ENCODE measurements at regions not wholly inside any gene's neighbourhood (a gene's known extent, or its start where the extent isn't known, plus 50 kb on each side); places are given as distances from the start of the nearest gene placed in this dataset.
"Not testable (repeated sequence)": the region's sequence is repeated elsewhere in the genome, so short reads cannot be mapped to it uniquely, and the experiment has no call there.

- H3K36me3 ChIP-seq (ENCODE audit: control insufficient read depth, insufficient read depth, low read length); H3K4me3 ChIP-seq (ENCODE audit: low read depth, low read length); H3K36me3 Mint-ChIP-seq (ENCODE audit: insufficient read depth, unreplicated experiment); H3K4me3 Mint-ChIP-seq (ENCODE audit: unreplicated experiment); BruUV-seq (replicated peaks); DNase-seq; H3K27me3 Mint-ChIP-seq (ENCODE audit: insufficient read depth, unreplicated experiment); H3K4me1 Mint-ChIP-seq (ENCODE audit: low read depth, unreplicated experiment); POLR2A ChIA-PET; H3K27me3 ChIP-seq (replicated peaks; ENCODE audit: control insufficient read depth, insufficient read depth, low read length); H3K9me3 Mint-ChIP-seq (ENCODE audit: unreplicated experiment); H3K27ac Mint-ChIP-seq (ENCODE audit: unreplicated experiment); H3K4me1 ChIP-seq: not testable (repeated sequence)
- H3K9me3 ChIP-seq: peaks cover 14% of the 10 kb centered on the region; the same call in 1 of the 2 replicates
- intact Hi-C loops (cut with micrococcal nuclease; ENCODE audit: unreplicated experiment): loop anchor here (10.0 kb wide), 1 partner anchor 129 kb away; no protein-coding TSS in a partner anchor
- CTCF ChIA-PET: interaction anchor here (0.7 kb wide), 1 partner anchor 10 kb away, joined by 5 read pairs; no protein-coding TSS in a partner anchor
Measured at GRCh38 chr15:20275373-20275967, 266.1 kb downstream of the GOLGA6L6 start.

GRCh38 chr15:20272422-20273184, 269.0 kb downstream of the GOLGA6L6 start:
- intact Hi-C loops (cut with micrococcal nuclease; ENCODE audit: unreplicated experiment): loop anchor here (10.0 kb wide), 1 partner anchor 132 kb away; no protein-coding TSS in a partner anchor
- Mint-ChIP-seq H3K27ac (ENCODE audit: unreplicated experiment) (no peak overlapping the region), H3K36me3 (ENCODE audit: insufficient read depth, unreplicated experiment) (no peaks in the 10 kb centered on the region), H3K4me3 (ENCODE audit: unreplicated experiment) (no peak overlapping the region), H3K27me3 (ENCODE audit: insufficient read depth, unreplicated experiment) (no peaks in the 10 kb centered on the region), H3K4me1 (ENCODE audit: low read depth, unreplicated experiment) (no peaks in the 10 kb centered on the region), H3K9me3 (ENCODE audit: unreplicated experiment) (no peaks in the 10 kb centered on the region)
- no peak for TF ChIP-seq CTCF (IDR thresholded peaks at IDR 0.05; ENCODE audit: insufficient read depth in 1 of 2, low read depth in 1 of 2, low read length in 1 of 2, severe bottlenecking in 1 of 2, unreplicated experiment in 1 of 2)
- H3K27me3 ChIP-seq (replicated peaks; ENCODE audit: control insufficient read depth, insufficient read depth, low read length): no peaks in the 10 kb centered on the region
- no TSS peak for BruUV-seq (replicated peaks)
- no peak for DNase-seq
- H3K4me3 ChIP-seq (ENCODE audit: low read depth, low read length): no peak overlapping the region
- ChIA-PET POLR2A (no interaction called here), CTCF (no interaction called here)
- no peaks in the 10 kb centered on the region for H3K4me1 ChIP-seq
- no peaks in the 10 kb centered on the region for H3K36me3 ChIP-seq (ENCODE audit: control insufficient read depth, insufficient read depth, low read length)
- peaks cover 9% of the 10 kb centered on the region; the same call in 1 of the 2 replicates for H3K9me3 ChIP-seq

DNA sequence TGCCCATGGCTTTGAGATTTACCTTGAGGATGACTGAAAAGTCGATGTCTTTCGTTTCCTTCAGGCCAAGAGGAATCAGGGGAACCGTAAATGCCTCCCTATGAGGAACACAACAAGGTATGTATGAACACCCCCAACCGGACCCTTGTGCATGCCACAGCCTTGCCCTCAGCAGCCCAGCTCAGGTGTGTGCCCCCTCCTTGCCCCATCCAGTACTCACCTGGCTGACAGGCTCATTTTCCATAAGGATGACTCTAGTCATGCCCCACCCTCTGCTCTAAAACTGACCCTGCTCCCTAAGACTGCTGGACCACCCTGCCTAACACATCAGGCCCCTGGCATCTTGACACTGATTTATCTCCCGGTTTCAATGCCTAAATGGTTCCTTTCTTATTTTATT, 270.0 kb downstream of the GOLGA6L6 start:
- Histone ChIP-seq H3K36me3 (ENCODE audit: control insufficient read depth, insufficient read depth, low read length) (no peaks in the 10 kb centered on the region), H3K4me3 (ENCODE audit: low read depth, low read length) (no peak overlapping the region), H3K27me3 (replicated peaks; ENCODE audit: control insufficient read depth, insufficient read depth, low read length) (no peaks in the 10 kb centered on the region), H3K9me3 (peaks cover 6% of the 10 kb centered on the region; the same call in 1 of the 2 replicates), H3K4me1 (no peaks in the 10 kb centered on the region)
- Mint-ChIP-seq H3K4me1 (ENCODE audit: low read depth, unreplicated experiment) (no peaks in the 10 kb centered on the region), H3K9me3 (ENCODE audit: unreplicated experiment) (no peaks in the 10 kb centered on the region), H3K27ac (ENCODE audit: unreplicated experiment) (no peak overlapping the region), H3K4me3 (ENCODE audit: unreplicated experiment) (no peak overlapping the region), H3K27me3 (ENCODE audit: insufficient read depth, unreplicated experiment) (no peaks in the 10 kb centered on the region), H3K36me3 (ENCODE audit: insufficient read depth, unreplicated experiment) (no peaks in the 10 kb centered on the region)
- ChIA-PET CTCF (no interaction called here), POLR2A (no interaction called here)
- no TSS peak for BruUV-seq (replicated peaks)
- no peak for TF ChIP-seq CTCF (IDR thresholded peaks at IDR 0.05; ENCODE audit: insufficient read depth in 1 of 2, low read depth in 1 of 2, low read length in 1 of 2, severe bottlenecking in 1 of 2, unreplicated experiment in 1 of 2)
- no peak for DNase-seq
- intact Hi-C loops (cut with micrococcal nuclease; ENCODE audit: unreplicated experiment): loop anchor here (10.0 kb wide), 1 partner anchor 133 kb away; no protein-coding TSS in a partner anchor

- CTCF ChIA-PET; H3K4me3 ChIP-seq (ENCODE audit: low read depth, low read length); H3K9me3 ChIP-seq; H3K36me3 ChIP-seq (ENCODE audit: control insufficient read depth, insufficient read depth, low read length); H3K36me3 Mint-ChIP-seq (ENCODE audit: insufficient read depth, unreplicated experiment); H3K27ac Mint-ChIP-seq (ENCODE audit: unreplicated experiment); POLR2A ChIA-PET; H3K27me3 Mint-ChIP-seq (ENCODE audit: insufficient read depth, unreplicated experiment); H3K4me3 Mint-ChIP-seq (ENCODE audit: unreplicated experiment); H3K9me3 Mint-ChIP-seq (ENCODE audit: unreplicated experiment); H3K27me3 ChIP-seq (replicated peaks; ENCODE audit: control insufficient read depth, insufficient read depth, low read length); BruUV-seq (replicated peaks); DNase-seq; H3K4me1 Mint-ChIP-seq (ENCODE audit: low read depth, unreplicated experiment); H3K4me1 ChIP-seq: not testable (repeated sequence)
- intact Hi-C loops (cut with micrococcal nuclease; ENCODE audit: unreplicated experiment): loop anchor here (10.0 kb wide), 1 partner anchor 135 kb away; no protein-coding TSS in a partner anchor
Measured at GRCh38 chr15:20269956-20270355, 271.6 kb downstream of the GOLGA6L6 start.

GRCh38 chr15:20267996-20268395, 273.6 kb downstream of the GOLGA6L6 start:
- POLR2A ChIA-PET; CTCF ChIA-PET; intact Hi-C loops (cut with micrococcal nuclease; ENCODE audit: unreplicated experiment); BruUV-seq (replicated peaks); H3K36me3 ChIP-seq (ENCODE audit: control insufficient read depth, insufficient read depth, low read length); H3K4me3 Mint-ChIP-seq (ENCODE audit: unreplicated experiment); H3K9me3 ChIP-seq; H3K27me3 Mint-ChIP-seq (ENCODE audit: insufficient read depth, unreplicated experiment); H3K27ac Mint-ChIP-seq (ENCODE audit: unreplicated experiment); DNase-seq; H3K4me1 Mint-ChIP-seq (ENCODE audit: low read depth, unreplicated experiment); H3K27me3 ChIP-seq (replicated peaks; ENCODE audit: control insufficient read depth, insufficient read depth, low read length); H3K4me1 ChIP-seq; H3K4me3 ChIP-seq (ENCODE audit: low read depth, low read length); H3K36me3 Mint-ChIP-seq (ENCODE audit: insufficient read depth, unreplicated experiment); H3K9me3 Mint-ChIP-seq (ENCODE audit: unreplicated experiment): not testable (repeated sequence)
